Peyer's patch (tissue), 4 donors: ENCODE measurements at regions not wholly inside any gene's neighbourhood (a gene's known extent, or its start where the extent isn't known, plus 50 kb on each side); places are given as distances from the start of the nearest gene placed in this dataset.

Experiments used
- DNase-seq, 3 donors: peaks; one replicate each; pipeline ENCODE4 v3.0.0-alpha.2; 2017 to 2019
- H3K27ac ChIP-seq, 4 donors: fragments of 200-600 bp; sonication (generic); one replicate each; pipeline ENCODE4 v1.5.1; 2016 to 2019
- H3K27me3 ChIP-seq, 2 donors: fragments of 200-600 bp; sonication (generic); one replicate each; pipeline ENCODE4 v1.5.1; 2019
- H3K36me3 ChIP-seq, 3 donors: fragments of 200-600 bp; sonication (generic); one replicate each; pipeline ENCODE4 v1.5.1; 2016 to 2019
- H3K4me1 ChIP-seq, 4 donors: fragments of 200-600 bp; sonication (generic); one replicate each; pipeline ENCODE4 v1.5.1; 2016 to 2019
- H3K4me3 ChIP-seq, 4 donors: fragments of 200-600 bp; sonication (generic); 1 replicate in 3 of 4; 2 replicates in 1 of 4; pipeline ENCODE4 v1.5.1; 2016 to 2019; ENCODE audit warnings: mild to moderate bottlenecking in 1 of 4
- H3K9me3 ChIP-seq, 4 donors: fragments of 200-600 bp; sonication (generic); one replicate each; pipeline ENCODE4 v1.5.1; 2016 to 2019; ENCODE audit warnings: mild to moderate bottlenecking in 1 of 4
- POLR2A ChIP-seq, 2 donors: fragments of 450-650 bp; IDR thresholded peaks; one replicate each; pipeline ENCODE4 v1.5.1; 2017; ENCODE audit warnings: antibody characterized with exemption in 2 of 2, mild to moderate bottlenecking in 2 of 2, moderate library complexity in 2 of 2
- TF ChIP-seq, protein P1 (sequence below), 6 experiments: fragments of 450-650 bp in 4 of 6; fragments of 200-600 bp in 2 of 6; sonication (generic) in 1 of 6; IDR thresholded peaks; one replicate each; pipeline ENCODE4 v1.5.1; 2017 to 2019; ENCODE audit warnings: antibody characterized with exemption in 6 of 6, mild to moderate bottlenecking in 3 of 6, moderate library complexity in 1 of 6

DNA sequence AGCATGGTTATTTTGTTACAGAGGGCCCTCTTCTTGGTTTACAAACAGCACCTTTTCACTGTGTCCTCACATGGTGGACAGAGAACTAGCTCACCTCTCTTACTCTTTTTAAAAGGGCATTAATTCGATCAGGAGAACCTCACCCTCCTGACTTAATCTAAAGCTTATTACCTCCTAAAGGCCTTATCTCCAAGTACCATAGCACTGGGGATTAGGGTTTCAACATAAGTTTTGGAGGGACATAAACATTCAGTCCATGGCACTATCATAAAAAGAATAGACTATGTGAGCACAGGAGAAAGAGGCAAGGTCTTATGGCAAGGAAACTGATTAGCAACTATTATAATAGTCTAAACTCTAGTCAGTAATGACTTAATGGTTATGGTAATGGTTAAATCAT, 736.2 kb upstream of the ADGRB3 start:
- Histone ChIP-seq H3K36me3 (no peaks in the 10 kb centered on the region), H3K4me1 (no peaks in the 10 kb centered on the region), H3K4me3 (no peak overlapping the region), H3K9me3 (no peaks in the 10 kb centered on the region), H3K27ac (no peak overlapping the region), H3K27me3 (no peaks in the 10 kb centered on the region)
- TF ChIP-seq POLR2A (IDR thresholded peaks at IDR 0.05) = no peak
- TF ChIP-seq, protein P1, sequence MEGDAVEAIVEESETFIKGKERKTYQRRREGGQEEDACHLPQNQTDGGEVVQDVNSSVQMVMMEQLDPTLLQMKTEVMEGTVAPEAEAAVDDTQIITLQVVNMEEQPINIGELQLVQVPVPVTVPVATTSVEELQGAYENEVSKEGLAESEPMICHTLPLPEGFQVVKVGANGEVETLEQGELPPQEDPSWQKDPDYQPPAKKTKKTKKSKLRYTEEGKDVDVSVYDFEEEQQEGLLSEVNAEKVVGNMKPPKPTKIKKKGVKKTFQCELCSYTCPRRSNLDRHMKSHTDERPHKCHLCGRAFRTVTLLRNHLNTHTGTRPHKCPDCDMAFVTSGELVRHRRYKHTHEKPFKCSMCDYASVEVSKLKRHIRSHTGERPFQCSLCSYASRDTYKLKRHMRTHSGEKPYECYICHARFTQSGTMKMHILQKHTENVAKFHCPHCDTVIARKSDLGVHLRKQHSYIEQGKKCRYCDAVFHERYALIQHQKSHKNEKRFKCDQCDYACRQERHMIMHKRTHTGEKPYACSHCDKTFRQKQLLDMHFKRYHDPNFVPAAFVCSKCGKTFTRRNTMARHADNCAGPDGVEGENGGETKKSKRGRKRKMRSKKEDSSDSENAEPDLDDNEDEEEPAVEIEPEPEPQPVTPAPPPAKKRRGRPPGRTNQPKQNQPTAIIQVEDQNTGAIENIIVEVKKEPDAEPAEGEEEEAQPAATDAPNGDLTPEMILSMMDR (IDR thresholded peaks at IDR 0.05) = no peak
- no peak for DNase-seq

DNA sequence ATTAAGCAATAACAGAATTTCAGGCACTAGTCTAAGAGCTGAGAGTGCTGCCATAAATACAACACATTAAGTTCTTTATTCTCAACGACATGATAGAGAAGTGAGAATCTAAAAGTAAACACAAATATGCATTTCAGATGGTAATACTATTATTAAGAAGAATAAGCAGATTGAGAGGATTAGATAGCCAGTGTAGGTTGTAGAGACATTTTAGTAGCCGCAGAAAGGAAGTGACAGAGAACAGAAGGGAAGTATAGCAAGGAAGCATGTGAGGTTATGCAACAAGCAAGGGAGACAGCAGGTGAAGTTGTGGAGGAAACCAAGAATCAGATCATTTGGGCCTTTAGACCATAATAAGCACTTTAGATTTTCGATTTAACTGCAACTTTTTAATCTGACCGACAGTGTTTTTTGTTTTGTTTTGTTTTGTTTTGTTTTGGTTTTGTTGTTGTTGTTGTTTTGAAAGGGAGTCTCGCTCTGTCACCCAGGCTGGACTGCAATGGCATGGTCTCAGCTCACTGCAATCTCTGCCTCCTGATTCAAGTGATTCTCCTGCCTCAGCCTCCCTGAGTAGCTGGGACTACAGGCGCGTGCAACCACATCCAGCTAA, 737.0 kb upstream of the ADGRB3 start:
- TF ChIP-seq, protein P1 (IDR thresholded peaks at IDR 0.05) = no peak
- TF ChIP-seq POLR2A (IDR thresholded peaks at IDR 0.05) = no peak
- H3K9me3 ChIP-seq = no peaks in the 10 kb centered on the region
- no peaks in the 10 kb centered on the region for H3K36me3 ChIP-seq
- H3K27me3 ChIP-seq = no peaks in the 10 kb centered on the region
- no peak for DNase-seq
- H3K4me1 ChIP-seq = no peaks in the 10 kb centered on the region
- H3K4me3 ChIP-seq = no peak overlapping the region
- no peak overlapping the region for H3K27ac ChIP-seq

DNA sequence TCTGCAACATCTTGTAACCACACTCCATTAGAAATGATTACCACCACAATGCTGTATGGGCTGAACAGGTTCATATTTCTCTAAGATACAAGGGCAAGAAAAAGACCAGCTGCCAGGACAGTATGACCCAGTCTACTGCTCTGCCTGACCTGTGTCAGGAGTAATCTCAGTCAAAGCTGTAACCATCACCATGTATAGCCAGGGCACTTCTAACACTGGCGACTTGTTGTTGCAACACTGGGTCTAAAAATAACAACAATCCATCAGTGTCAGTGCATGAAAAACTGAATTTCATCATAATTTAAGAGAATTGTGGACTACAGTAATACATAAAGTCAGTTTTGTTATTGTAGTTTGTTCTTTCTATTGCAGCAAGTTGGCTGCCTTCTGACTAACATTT, 738.6 kb upstream of the ADGRB3 start:
- H3K4me1 ChIP-seq = no peaks in the 10 kb centered on the region
- no peaks in the 10 kb centered on the region for H3K27me3 ChIP-seq
- TF ChIP-seq, protein P1 (IDR thresholded peaks at IDR 0.05) = no peak
- no peak for TF ChIP-seq POLR2A (IDR thresholded peaks at IDR 0.05)
- H3K9me3 ChIP-seq = no peaks in the 10 kb centered on the region
- no peak for DNase-seq
- H3K36me3 ChIP-seq = no peaks in the 10 kb centered on the region
- H3K4me3 ChIP-seq = no peak overlapping the region
- no peak overlapping the region for H3K27ac ChIP-seq

DNA sequence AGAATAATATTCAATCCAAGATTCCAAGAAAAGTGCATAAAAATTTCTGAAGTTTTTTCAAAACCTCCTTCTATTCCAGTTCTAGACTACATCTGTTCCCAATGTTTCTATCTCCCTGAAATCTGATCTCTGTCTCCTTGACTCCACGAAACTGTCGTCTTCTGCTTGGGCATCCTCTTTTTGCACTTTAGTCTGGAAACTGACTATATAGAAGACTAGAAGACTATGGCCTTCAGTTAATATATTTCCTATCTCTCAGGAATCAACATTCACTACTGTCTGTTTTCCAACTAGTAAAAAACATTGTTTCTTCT, 745.4 kb upstream of the ADGRB3 start:
- no peak overlapping the region for H3K4me3 ChIP-seq
- DNase-seq = no peak
- H3K9me3 ChIP-seq = no peaks in the 10 kb centered on the region
- no peak for TF ChIP-seq POLR2A (IDR thresholded peaks at IDR 0.05)
- TF ChIP-seq, protein P1 (IDR thresholded peaks at IDR 0.05) = no peak
- H3K4me1 ChIP-seq = no peaks in the 10 kb centered on the region
- no peaks in the 10 kb centered on the region for H3K27me3 ChIP-seq
- H3K27ac ChIP-seq = no peak overlapping the region
- H3K36me3 ChIP-seq = no peaks in the 10 kb centered on the region

DNA sequence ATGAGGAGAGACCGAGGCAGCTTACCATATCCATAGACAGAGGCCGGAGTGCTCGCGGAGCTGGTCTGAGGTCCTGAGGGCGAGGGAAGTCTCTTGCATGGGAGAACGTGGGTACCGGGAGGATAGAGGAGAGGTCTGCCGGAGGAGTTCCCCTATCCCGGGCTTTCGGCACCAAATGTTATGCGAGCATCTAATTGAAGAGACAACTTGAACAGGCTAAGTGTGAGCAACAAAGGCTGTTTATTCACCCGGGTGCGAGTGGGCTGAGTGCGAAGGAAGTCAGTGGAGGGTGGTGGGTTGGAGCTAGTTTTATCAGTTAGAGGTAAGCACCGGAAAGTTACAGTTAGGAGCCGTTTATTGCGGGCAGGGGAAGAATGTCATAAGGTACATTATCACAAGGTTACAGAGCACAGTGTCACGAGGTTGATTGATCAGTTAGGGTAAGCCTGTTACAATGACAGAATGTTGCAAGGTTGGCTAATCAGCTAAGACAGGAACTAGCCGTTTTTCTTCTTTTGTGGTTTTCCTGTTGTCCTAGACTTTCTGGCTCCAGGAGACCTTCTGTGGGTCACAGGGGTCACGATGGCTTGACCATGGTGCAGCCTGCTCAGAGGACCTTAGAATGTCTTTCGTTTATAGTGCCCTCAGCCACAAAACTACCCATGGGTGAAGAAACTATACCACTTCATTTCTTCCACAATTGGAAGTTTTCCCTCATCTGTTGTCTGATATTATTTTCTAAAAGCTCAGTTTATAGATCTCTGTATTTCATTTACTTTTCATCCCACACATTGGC, 746.0 kb upstream of the ADGRB3 start:
- H3K36me3 ChIP-seq = no peaks in the 10 kb centered on the region
- H3K4me1 ChIP-seq = no peaks in the 10 kb centered on the region
- no peak overlapping the region for H3K27ac ChIP-seq
- no peaks in the 10 kb centered on the region for H3K27me3 ChIP-seq
- DNase-seq = no peak
- TF ChIP-seq, protein P1 (IDR thresholded peaks at IDR 0.05) = no peak
- TF ChIP-seq POLR2A (IDR thresholded peaks at IDR 0.05) = no peak
- H3K4me3 ChIP-seq = no peak overlapping the region
- no peaks in the 10 kb centered on the region for H3K9me3 ChIP-seq
